ENCODE measurements at regions not wholly inside any gene's neighbourhood (a gene's known extent, or its start where the extent isn't known, plus 50 kb on each side); places are given as distances from the start of the nearest gene placed in this dataset.

DNA sequence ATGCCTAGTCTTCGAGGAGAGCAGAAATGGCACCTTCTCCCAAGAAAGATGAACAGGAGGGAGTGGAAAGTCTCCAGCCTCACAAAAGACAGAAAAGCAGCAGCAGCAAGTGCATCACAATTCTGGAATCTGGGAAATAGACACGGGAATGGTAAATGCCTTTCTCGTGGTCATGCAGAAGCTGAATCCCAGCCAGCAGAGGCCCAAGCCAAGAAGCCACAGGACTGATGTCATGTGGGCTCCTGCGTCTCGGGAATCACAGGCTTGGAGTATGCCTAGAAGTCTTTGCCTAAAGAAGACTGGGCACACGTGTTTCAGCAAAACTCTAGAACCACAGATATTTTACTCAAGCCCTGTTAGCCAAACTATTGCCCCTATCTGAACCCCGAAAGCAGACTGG lies 260.3 kb upstream of the PLD5 start:
- Histone ChIP-seq H3K36me3 (no peaks in the 10 kb centered on the region), H3K27ac (no peak overlapping the region), H3K4me3 (no peak overlapping the region), H3K9me3 (no peaks in the 10 kb centered on the region), H3K4me1 (no peaks in the 10 kb centered on the region), H3K27me3 (no peaks in the 10 kb centered on the region)
- TF ChIP-seq POLR2A (IDR thresholded peaks at IDR 0.05) = no peak
- TF ChIP-seq POLR2AphosphoS5 (IDR thresholded peaks at IDR 0.05) = no peak
- no peak for ATAC-seq (ENCODE audit: low FRiP score in 2 of 2)
- no peak for DNase-seq
- 61 to 83% methylated on average over 2 to 7 of the region's 7 CpGs for WGBS, 2 donors

DNA sequence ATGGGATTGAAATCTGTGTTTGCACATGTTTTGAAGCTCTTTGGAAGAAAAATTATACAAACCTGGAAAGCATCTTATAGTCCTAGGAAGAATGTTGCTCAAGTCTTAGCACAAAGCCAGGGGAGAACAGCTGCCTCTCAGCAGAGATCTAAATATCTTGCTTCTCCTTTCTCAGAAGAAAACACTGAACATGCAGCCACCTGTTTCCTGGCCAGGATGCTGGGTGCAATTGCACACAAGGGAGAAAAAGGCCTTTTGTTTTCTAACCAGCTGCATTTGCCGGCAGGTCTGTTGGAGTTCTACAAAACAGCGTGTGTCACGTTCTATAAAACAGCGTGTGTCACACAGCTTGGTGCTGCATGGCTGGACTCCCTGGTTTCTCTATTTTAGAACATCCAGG lies 259.6 kb upstream of the PLD5 start:
- TF ChIP-seq POLR2AphosphoS5 (IDR thresholded peaks at IDR 0.05) (no peak), EP300 (IDR thresholded peaks at IDR 0.05) (no peak), POLR2A (IDR thresholded peaks at IDR 0.05) (no peak), CTCF (IDR thresholded peaks at IDR 0.05) (no peak)
- Histone ChIP-seq H3K27ac (no peak overlapping the region), H3K36me3 (no peaks in the 10 kb centered on the region), H3K27me3 (no peaks in the 10 kb centered on the region), H3K4me1 (no peaks in the 10 kb centered on the region), H3K9me3 (no peaks in the 10 kb centered on the region), H3K4me3 (no peak overlapping the region)
- ATAC-seq (ENCODE audit: low FRiP score in 2 of 2) (no peak), DNase-seq (no peak)
- WGBS, 2 donors = 39 to 74% methylated on average over 4 of the region's 4 CpGs

DNA sequence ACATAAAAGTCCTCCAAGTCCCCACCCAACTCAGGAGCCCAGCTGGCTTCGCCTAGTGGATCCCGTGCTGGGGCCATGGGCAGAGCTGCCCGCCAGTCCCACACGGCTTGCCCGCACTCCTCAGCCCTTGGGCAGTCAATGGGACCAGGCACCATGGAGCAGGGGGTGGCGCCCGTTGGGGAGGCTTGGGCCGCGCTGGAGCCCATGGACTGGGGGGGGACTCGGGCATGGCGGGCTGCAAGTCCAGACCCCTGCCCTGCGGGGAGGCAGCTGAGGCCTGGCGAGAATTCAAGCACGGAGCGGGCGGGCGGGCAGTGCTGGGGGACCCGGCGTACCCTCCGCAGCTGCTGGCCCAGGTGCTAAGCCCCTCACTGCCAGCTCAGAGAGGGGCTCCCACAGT lies 249.8 kb upstream of the PLD5 start:
- Histone ChIP-seq H3K27ac (no peak overlapping the region), H3K36me3 (no peaks in the 10 kb centered on the region), H3K27me3 (no peaks in the 10 kb centered on the region), H3K9me3 (peaks cover 0 to 3% (median 0%) of the 10 kb centered on the region in 4 donors), H3K4me1 (no peaks in the 10 kb centered on the region), H3K4me3 (no peak overlapping the region)
- no peak for TF ChIP-seq POLR2A (IDR thresholded peaks at IDR 0.05)
- no peak for TF ChIP-seq POLR2AphosphoS5 (IDR thresholded peaks at IDR 0.05)
- no peak for TF ChIP-seq EP300 (IDR thresholded peaks at IDR 0.05)
- TF ChIP-seq CTCF (IDR thresholded peaks at IDR 0.05) = no peak
- peak; percentile 11 to 31 for ATAC-seq (ENCODE audit: low FRiP score in 2 of 2)
- DNase-seq = peak in 1 of 2 donors; percentile 70
- 91 to 98% methylated on average over 8 to 20 of the region's 20 CpGs for WGBS, 2 donors

- no peaks in the 10 kb centered on the region for H3K4me1 ChIP-seq
- peaks cover 0 to 3% (median 0%) of the 10 kb centered on the region in 4 donors for H3K9me3 ChIP-seq
- no peaks in the 10 kb centered on the region for H3K36me3 ChIP-seq
- no peaks in the 10 kb centered on the region for H3K27me3 ChIP-seq
- no peak for ATAC-seq (ENCODE audit: low FRiP score in 2 of 2)
- TF ChIP-seq EP300 (IDR thresholded peaks at IDR 0.05) (no peak), POLR2A (IDR thresholded peaks at IDR 0.05) (no peak), CTCF (IDR thresholded peaks at IDR 0.05) (no peak), POLR2AphosphoS5 (IDR thresholded peaks at IDR 0.05) (no peak)
- H3K4me3 ChIP-seq = no peak overlapping the region
- H3K27ac ChIP-seq = no peak overlapping the region
- no peak for DNase-seq
- WGBS, 2 donors = 72 to 83% methylated on average over 1 of the region's 1 CpG
Observed at GRCh38 chr1:242770366-242770765, 245.9 kb upstream of the PLD5 start.

DNA sequence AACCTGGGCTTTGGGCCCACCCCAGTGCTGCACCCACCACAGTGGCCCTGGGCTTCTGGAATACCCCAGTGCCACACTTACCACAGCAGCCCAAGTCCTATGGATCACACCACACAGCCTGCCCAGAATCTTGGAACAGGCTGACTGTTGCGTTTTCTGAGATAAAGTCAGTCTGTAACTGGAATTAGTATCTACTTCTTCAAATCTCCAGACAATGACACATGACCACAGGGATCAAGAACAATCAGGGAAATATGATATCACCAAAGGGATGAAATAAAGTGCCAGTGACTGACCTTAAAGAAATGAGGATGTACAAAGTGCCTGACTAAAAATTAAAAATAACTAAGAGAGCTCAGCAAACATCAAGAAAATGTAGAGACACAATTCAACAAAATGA lies 239.7 kb upstream of the PLD5 start:
- Histone ChIP-seq H3K36me3 (no peaks in the 10 kb centered on the region), H3K4me3 (no peak overlapping the region), H3K27ac (no peak overlapping the region), H3K9me3 (no peaks in the 10 kb centered on the region), H3K27me3 (no peaks in the 10 kb centered on the region), H3K4me1 (no peaks in the 10 kb centered on the region)
- WGBS, 2 donors = 87 to 95% methylated on average over 1 of the region's 1 CpG
- ATAC-seq (ENCODE audit: low FRiP score in 2 of 2) = no peak
- no peak for DNase-seq
- TF ChIP-seq CTCF (IDR thresholded peaks at IDR 0.05) (no peak), EP300 (IDR thresholded peaks at IDR 0.05) (no peak), POLR2A (IDR thresholded peaks at IDR 0.05) (no peak), POLR2AphosphoS5 (IDR thresholded peaks at IDR 0.05) (no peak)

All from upper lobe of left lung (tissue), 6 donors.